Stimulated activated CD4-positive, alpha-beta T cell treated with anti-CD3 and anti-CD28 coated beads, Interleukin-1b, Interleukin-23, amount 100 ng/mL, for 24 hours (primary cell): ENCODE measurements at regions not wholly inside any gene's neighbourhood (a gene's known extent, or its start where the extent isn't known, plus 50 kb on each side); places are given as distances from the start of the nearest gene placed in this dataset.

ENCODE experiments used
- DNase-seq, 4 experiments: peaks; one replicate each; pipeline ENCODE4 v3.0.0-alpha.2; 2020; ENCODE audit warnings: low read depth in 4 of 4, low spot score in 1 of 4

GRCh38 chr10:131621784-131622624 lies 278.8 kb upstream of the PPP2R2D start:
- no peak for DNase-seq

DNA sequence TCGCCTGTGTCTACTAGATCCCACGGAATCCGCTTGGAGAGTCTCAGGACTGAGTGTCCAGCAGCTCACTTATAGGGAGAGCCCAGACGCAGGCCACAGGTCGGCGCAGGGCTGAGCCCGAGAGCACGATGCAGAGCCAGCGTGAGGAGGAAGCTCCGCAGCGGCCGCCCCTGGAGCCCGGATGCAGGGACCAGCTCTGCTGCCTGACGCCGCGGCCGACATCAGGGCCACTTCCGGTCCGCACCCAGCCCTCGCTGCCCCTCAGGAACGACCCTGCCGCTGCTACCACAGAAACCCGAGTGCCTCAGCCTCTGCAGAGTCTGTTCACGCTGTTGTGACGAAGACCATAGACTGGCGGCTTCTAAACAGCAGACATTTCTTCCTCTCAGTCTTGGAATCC lies 275.8 kb upstream of the PPP2R2D start:
- no peak for DNase-seq

DNA sequence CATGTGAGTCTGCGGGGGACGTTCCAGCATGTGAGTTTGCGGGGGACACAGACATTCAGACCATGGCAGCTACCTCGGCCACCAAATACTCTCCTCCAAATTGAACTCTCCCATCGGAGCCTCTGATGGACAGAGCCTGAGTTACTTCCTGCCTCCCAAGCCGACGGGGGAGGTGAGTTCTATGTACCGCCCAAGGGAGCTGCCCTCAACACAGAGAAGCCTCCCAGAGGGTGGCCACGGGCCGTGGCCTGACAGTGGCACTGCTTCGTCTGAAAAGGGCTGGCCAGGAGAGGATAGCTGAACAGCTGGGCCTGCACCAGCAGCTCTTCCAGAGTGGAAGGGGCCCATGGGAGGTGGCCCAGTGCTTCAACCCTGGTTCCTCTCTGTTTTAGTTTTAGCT lies 274.5 kb upstream of the PPP2R2D start:
- DNase-seq = no peak

- no peak for DNase-seq
Measured at GRCh38 chr10:131629026-131629770, 271.6 kb upstream of the PPP2R2D start.

DNA sequence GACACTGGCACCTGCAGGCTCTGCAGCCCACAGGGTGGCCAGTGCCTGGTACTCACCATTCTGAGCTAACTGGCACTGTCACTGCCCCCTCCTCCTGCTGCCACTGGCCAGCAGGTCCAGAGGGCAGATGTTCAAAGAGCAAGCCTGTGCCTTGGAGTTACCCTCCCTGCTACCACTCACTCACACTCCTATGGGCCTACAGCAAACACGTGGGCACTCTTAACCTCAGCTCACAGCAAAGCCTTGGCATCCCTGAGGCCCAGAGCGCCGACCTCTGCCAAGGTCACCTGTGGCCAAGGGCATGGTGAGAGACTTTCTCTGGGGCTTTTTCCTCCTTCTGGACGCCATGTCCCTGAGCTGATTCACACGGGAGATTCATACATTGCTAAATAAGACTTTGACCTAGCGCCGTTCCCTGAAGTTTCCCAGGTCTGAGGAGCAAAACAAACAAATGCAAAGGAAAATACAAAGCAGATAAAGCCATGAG lies 270.0 kb upstream of the PPP2R2D start:
- no peak for DNase-seq

DNA sequence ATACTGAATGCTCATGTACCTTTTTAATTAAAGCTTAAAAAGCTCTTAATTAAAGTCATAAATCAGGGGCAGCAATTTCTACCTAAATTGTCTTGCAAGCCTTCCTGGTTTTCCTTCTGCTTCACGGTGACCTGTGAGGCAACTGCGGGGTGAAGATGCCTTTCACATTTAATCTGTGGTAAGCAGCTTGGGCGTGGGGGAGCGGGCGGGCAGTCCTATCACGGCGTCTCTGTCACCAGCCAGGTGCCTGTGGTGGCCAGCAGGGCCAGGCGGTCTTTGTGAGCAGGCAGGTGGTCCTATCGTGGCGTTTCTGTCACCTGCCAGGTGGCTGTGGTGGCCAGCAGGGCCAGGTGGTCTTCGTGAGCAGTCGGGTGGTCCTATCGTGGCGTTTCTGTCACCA lies 269.2 kb upstream of the PPP2R2D start:
- DNase-seq = no peak

DNA sequence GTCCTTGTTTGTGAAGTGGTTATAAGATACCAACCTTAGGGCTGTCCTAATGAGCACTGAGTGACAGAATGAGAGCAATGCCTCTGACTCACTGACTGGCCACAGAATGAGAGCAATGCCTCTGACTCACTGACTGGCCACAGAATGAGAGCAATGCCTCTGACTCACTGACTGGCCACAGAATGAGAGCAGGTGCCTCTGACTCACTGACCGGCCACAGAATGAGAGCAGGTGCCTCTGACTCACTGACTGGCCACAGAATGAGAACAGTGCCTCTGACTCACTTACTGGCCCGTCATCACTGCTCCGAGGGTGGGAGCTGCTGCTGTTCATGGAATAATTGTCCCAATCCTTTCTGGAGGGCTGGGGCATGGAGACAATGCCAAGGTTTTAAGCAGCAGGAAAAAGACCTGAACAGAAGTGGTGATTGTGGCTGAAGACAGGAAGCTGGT lies 265.2 kb upstream of the PPP2R2D start:
- no peak for DNase-seq

DNA sequence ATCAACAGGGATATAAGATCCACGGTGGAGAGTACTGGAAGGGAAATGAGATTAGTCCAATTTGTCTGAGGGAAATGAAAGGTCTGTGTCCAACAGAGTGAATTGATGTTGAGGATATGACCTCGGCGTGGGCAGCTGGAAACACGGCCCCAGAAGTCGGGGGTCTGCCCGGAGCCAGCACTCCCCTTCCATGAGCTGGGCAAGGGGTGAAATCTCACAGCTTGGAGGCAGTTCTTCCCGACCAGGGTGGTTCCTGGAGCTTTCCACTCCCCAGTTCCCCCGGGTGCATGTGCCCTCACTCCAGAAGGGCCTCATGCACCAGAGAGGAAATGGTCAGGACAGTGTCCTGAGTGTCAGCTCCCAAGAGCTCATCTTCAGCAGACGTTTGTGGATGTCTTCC lies 264.7 kb upstream of the PPP2R2D start:
- DNase-seq = no peak

- no peak for DNase-seq
Measured at GRCh38 chr10:131636841-131637724, 263.7 kb upstream of the PPP2R2D start.

- no peak for DNase-seq
Measured at GRCh38 chr10:131638049-131638879, 262.5 kb upstream of the PPP2R2D start.

- DNase-seq = no peak
Measured at GRCh38 chr10:131638880-131639278, 261.9 kb upstream of the PPP2R2D start.

GRCh38 chr10:131640045-131640644 lies 260.7 kb upstream of the PPP2R2D start:
- DNase-seq = no peak

DNA sequence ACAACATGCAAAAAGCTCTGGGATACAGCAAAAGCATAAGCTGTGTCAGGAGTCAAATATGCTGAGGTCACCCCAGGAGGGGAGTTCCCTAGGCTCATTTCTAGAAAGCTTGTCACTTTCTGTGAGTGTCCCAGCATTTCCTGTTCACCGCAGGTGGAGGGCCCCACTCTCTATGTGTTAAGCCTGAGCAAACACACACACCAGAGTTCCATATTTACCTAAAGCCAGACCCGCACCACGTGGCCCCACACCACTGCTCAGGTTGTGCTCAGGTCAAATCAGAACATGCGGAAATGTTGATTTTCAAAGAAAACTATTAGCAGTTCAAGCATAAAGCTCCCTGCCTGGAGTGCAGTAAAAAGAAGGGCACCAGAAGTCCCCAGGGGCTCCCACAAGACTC lies 259.6 kb upstream of the PPP2R2D start:
- no peak for DNase-seq

DNA sequence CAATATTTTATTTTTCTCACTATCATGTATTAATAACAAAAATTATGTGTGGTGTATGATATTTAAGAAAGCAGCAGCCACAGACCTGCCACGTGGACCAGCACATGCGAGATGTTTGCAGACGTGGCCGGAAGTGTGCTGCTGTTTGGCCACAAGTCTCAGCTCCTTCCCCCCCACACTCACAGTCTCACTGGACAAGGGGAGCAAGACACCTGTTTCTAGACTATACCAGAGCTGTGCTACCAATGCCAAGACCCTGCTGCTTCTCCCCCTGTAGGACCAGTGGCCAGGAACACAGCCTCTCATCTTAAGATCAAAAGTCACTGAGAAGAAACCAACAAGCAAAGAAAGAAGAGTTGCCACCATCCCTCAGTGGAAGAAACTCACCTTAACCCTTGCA lies 258.9 kb upstream of the PPP2R2D start:
- DNase-seq = no peak

- DNase-seq = no peak
Measured at GRCh38 chr10:131642966-131643365, 257.8 kb upstream of the PPP2R2D start.

DNA sequence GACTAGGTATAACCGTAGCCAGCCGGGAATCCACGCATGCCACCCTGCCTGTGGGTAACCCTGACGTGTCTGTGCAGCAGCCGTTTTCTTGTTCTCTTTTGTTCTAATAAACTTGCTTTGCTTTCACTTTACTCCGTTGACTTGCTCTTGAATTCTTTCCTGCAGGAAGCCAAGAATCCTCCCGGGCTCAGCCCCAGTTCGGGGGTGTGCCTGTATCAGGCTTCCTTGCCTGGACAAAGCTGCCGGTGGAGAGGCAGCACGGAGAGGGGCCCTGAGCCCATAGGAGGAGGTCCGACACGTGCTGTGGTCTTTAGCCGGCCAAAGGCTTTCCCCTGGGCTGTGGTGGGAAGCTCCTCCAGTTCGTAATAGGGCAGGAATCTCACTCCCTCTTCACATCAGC lies 256.5 kb upstream of the PPP2R2D start:
- DNase-seq = no peak

- no peak for DNase-seq
Measured at GRCh38 chr10:131644864-131645658, 255.7 kb upstream of the PPP2R2D start.

- DNase-seq = no peak
Measured at GRCh38 chr10:131645756-131646155, 255.1 kb upstream of the PPP2R2D start.
